ENCODE measurements at regions not wholly inside any gene's neighbourhood (a gene's known extent, or its start where the extent isn't known, plus 50 kb on each side); places are given as distances from the start of the nearest gene placed in this dataset.

DNA sequence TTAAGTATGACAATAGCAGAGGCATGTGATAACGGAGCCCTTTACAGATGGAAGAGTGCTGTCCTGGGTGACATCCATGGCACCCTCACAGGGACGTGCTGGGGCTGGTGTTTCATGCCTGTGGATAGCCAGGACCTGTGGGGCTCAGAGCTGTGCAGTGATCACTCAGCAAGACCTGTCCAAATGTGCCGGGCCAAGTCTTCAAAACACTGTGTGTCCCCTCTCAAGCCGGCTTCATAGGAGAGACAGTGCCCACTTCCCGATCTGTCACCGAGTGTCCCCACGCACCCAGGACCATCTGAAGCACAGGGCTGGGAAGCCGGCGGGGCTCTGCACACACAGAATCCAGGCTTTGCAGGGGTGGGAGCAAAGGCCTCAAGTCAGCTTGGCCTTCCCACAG, 217.2 kb upstream of the IGF1R start:
- TF ChIP-seq, protein P1, sequence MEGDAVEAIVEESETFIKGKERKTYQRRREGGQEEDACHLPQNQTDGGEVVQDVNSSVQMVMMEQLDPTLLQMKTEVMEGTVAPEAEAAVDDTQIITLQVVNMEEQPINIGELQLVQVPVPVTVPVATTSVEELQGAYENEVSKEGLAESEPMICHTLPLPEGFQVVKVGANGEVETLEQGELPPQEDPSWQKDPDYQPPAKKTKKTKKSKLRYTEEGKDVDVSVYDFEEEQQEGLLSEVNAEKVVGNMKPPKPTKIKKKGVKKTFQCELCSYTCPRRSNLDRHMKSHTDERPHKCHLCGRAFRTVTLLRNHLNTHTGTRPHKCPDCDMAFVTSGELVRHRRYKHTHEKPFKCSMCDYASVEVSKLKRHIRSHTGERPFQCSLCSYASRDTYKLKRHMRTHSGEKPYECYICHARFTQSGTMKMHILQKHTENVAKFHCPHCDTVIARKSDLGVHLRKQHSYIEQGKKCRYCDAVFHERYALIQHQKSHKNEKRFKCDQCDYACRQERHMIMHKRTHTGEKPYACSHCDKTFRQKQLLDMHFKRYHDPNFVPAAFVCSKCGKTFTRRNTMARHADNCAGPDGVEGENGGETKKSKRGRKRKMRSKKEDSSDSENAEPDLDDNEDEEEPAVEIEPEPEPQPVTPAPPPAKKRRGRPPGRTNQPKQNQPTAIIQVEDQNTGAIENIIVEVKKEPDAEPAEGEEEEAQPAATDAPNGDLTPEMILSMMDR (IDR thresholded peaks at IDR 0.05; ENCODE audit: low read length) = no peak
- TF ChIP-seq EZH2 (IDR thresholded peaks at IDR 0.05; ENCODE audit: borderline replicate concordance, low read length) = no peak
